ENCODE measurements at regions not wholly inside any gene's neighbourhood (a gene's known extent, or its start where the extent isn't known, plus 50 kb on each side); places are given as distances from the start of the nearest gene placed in this dataset.
"Not testable (repeated sequence)": the region's sequence is repeated elsewhere in the genome, so short reads cannot be mapped to it uniquely, and the experiment has no call there.

DNA sequence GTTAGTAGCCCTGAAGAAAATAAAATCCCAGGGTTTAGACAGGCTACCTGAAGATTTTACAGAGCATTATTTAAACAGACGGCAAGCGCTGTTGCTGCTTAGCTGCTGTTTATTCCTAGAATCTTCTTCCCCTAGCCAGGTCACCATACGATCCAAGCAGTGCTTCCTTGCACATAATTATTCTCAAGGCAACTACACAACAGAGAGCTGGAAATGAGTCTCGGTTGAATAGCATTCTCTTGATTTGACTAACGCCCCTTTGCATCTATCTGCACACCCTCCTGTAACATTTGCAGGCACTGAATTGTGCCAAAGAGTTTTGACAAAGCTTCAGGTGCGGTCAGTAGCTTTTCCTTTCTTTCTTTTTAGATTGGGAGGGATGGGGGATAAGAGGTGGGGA lies 564.4 kb downstream of the TBL1XR1 start:
- DNase-seq (ENCODE audit: low spot score): no peak

GRCh38 chr3:176631165-176631564 lies 566.1 kb downstream of the TBL1XR1 start:
- DNase-seq (ENCODE audit: low spot score): no peak

GRCh38 chr3:176628101-176628639 lies 569.1 kb downstream of the TBL1XR1 start:
- no peak for DNase-seq (ENCODE audit: low spot score)

DNA sequence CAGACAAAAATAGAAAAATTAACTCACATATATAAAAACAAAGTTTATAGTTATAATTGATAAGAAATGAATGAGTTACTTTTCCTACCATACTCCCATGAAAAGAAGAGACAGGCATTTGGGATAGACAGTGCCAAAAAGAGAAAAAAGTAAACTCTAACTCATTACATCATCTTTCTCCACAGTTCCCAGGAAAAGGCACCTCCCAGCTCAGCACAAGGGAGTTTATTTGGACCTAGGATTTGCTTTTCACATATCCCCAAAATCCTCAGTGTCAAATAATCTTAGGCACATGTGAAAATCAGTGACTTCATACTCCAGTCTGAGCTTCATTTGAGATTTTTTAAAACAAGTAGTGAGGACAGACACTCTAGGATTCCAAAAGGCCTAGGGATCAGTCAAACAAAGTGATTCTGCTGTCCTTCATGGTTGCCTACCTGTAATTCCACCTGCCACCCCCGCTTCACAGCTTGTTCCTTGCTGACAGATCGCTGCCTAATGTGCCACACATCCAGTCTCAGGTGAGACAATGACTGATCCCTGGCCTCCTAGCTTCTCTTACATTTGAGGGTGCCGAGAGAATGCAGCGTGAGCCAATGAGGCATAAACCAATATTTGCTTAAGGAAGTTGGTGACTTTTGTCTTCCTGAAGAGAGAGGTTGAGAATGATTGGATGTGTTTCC lies 573.7 kb downstream of the TBL1XR1 start:
- no peak for DNase-seq (ENCODE audit: low spot score)

- DNase-seq (ENCODE audit: low spot score): no peak
Measured at GRCh38 chr3:176619833-176620232, 577.4 kb downstream of the TBL1XR1 start.

DNA sequence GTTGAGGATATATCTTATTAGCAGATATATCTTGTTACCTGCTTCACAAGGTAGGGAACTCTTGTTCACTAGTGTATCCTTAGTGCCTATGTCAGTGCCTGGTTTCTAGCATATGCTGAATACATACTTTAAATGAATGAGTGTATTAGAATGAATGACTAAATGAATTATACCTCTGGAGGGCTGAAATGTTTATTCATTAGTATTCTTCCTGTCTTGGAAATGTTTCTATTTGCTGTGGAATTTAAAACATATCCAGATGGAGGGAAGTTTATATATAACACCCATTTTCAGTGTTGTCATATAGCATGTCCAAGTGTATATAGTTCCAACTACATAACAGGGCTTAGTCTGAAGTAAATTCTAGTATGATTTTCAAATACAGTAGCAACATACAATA lies 581.5 kb downstream of the TBL1XR1 start:
- DNase-seq (ENCODE audit: low spot score): no peak

- DNase-seq (ENCODE audit: low spot score): no peak
Measured at GRCh38 chr3:176611703-176612102, 585.6 kb downstream of the TBL1XR1 start.

DNA sequence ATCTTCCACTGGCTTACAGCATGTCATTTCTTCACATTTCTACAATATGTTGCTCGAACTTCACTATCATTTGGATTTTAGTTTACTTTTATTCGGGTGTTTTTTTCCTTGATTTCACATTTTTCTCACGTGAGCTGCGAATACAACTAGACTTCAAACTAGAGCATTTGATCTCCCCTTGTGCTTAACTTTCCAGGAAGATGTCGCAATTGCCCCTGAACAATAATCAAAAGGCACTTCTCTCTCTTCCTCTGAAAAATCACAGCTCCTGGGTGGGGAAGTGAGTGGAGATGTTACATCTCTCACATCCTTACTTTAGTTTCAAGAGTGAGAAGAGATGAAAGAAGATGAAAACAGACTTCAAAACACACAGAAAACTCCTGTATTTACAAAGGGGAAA lies 587.9 kb downstream of the TBL1XR1 start:
- no peak for DNase-seq (ENCODE audit: low spot score)

DNA sequence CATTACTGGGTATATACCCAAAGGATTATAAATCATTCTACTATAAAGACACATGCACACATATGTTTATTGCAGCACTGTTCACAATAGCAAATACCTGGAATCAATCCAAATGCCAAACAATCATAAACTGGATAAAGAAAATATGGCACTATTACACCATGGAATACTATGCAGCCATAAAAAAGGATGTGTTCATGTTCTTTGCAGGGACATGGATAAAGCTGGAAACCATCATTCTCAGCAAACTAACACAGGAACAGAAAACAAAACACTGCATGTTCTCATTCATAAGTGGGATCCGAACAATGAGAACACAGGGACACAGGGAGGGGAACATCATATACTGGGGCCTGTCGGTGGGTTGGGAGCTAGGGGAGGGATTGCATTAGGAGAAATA lies 591.7 kb downstream of the TBL1XR1 start:
- DNase-seq (ENCODE audit: low spot score): not testable (repeated sequence)

GRCh38 chr3:176595307-176595706 lies 602.0 kb downstream of the TBL1XR1 start:
- DNase-seq (ENCODE audit: low spot score): no peak

DNA sequence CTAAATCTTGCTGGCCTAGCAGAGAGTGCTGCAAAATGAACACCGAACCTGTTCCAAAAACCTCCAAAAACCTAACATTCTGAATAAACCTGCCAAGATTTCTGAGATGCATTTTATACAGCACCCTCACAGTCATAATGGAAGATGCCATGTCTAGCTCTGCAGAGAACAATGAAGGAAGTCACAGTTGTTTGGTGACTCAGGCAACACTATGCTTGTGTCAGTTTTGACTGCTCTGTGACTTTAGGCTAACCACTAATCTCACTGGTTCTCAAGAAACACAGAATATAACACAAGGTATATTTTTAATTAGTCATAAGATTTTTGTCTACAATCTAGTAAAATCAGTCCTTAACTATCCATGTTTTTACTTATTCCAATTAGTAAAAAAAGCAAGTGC lies 606.6 kb downstream of the TBL1XR1 start:
- no peak for DNase-seq (ENCODE audit: low spot score)

DNA sequence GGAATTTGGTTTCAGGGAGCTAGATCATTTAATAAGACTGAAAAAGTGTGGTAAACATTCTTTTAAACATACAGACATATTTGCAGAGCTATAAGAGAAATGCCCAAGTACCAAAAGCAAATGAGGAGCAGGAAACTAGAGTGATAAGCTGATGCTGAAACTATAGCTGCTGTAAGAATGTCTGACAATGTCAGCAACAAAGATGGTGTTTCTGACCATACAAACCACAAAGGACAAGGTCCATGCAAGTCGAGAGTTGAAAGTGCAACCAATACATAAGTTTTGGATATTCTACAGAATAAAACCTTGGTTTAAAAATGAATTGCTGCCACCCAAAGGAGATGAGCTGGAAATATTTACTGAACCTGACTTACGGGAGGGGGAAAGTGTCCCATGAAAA lies 610.2 kb downstream of the TBL1XR1 start:
- DNase-seq (ENCODE audit: low spot score): no peak

GRCh38 chr3:176584413-176585176 lies 612.7 kb downstream of the TBL1XR1 start:
- no peak for DNase-seq (ENCODE audit: low spot score)

DNA sequence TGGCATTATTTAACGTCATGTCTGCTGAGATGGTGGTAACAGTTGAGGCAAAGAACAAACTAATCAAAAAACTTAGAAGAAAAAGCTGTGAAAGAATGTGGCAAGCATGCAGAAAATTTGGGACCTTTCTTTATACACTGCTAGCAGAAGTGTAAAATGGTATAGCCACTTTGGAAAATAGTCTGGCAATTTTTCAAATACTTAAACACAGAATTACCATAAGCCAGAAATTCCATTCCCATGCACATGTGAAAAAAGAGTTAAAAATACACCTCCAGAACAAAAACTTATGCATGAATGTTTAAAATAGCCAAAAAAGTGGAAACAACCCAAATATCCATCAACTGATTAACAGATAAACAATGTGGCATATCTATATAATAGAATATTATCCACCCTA lies 613.3 kb downstream of the TBL1XR1 start:
- DNase-seq (ENCODE audit: low spot score): no peak

DNA sequence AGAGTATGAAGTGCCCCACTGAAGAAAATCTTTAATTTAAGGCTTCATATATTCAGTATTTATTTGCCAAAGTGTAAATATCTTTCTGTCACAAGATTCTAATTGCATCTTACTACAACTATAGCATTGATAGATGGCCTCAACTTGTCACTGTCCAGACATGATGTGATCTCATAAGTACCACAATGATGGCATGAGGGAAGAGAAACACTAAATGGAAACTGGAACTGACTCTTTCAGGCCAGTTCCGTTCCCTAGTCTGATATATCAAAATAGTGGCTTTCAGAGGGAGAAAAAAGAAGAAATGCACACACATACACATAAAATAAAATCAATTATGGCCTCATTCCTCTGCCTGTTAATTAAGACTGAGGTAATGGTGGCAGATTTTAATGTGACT lies 615.7 kb downstream of the TBL1XR1 start:
- no peak for DNase-seq (ENCODE audit: low spot score)

DNA sequence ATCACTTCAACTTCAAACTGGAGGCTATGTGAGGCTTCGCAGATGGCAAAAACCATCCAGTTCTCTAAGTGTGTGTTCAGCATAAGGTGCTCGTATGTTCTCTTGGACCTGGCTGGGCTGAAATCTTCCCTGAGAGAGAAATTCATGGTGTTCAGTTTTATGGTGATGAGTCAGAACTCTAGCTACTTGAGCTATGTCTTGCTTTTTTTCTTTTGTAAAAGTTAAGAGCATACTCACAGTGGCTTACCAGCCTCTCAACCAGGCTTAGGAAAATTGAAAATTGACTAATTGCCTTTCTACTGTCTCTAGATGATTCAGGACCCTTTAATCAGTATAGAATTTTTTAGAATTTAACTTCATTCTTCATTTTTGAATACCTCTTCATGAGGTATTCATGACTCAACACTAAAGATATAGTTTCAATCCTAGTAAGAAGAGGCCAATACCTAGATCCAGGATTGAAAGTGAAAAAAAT lies 617.5 kb downstream of the TBL1XR1 start:
- no peak for DNase-seq (ENCODE audit: low spot score)

DNA sequence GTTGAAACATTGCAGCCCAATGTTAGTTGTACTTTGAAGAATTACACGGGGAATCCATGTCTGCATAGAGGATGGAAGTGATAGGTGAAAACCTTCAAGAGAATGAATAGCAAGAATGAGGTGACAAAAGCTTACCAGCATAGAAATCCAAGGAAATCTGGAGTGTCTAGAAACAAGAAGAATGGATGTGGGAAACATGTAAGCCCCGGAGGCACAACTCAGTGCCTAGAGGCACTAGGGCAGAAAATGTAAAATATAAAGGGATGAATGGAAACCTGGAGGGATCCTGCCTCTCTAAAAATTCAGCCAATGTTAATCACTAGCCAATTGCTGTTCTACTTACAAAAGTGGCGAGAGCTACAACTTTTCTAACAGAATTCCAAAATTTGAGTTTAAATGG lies 619.0 kb downstream of the TBL1XR1 start:
- no peak for DNase-seq (ENCODE audit: low spot score)

- no peak for DNase-seq (ENCODE audit: low spot score)
Measured at GRCh38 chr3:176577447-176577846, 619.8 kb downstream of the TBL1XR1 start.

DNA sequence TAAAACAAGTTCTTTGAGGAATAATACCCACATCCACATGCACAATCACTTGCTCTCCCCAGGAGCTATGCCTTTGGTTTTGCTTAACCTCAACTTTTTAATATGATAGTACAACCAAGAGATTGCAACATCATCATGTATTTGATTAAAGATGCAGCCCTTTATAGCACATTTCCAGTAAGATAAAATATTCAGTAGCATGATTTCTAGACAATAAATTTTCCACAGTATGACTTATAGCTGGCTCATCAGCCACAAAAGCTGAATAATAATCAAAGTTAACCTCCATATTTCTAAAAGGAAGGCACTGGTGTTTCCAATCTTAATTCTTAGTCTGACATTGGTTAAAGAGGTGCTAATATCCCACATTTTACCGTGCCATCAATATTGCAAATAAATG lies 622.5 kb downstream of the TBL1XR1 start:
- no peak for DNase-seq (ENCODE audit: low spot score)

DNA sequence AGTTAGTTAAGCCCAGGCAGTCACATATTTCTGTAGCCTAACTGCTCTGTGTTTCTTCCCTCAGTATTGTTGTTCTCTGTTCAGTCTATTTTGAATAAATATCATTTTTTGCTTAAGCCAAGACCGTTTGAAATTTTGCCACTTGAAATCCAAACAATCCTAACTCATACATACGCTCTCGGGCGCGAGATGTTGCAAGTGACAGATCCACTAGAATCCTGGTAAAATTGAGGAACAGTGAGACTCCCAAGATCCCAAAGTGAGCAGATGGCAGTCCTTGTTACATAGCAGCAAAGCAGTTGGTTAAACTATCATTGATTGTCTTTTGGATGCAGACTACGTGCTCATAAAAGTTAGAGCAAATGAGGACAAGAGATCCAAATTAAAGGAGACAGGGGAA lies 625.4 kb downstream of the TBL1XR1 start:
- DNase-seq (ENCODE audit: low spot score): no peak

GRCh38 chr3:176570992-176571391 lies 626.3 kb downstream of the TBL1XR1 start:
- DNase-seq (ENCODE audit: low spot score): peak; percentile 83

GRCh38 chr3:176568189-176568588 lies 629.1 kb downstream of the TBL1XR1 start:
- DNase-seq (ENCODE audit: low spot score): no peak

- no peak for DNase-seq (ENCODE audit: low spot score)
Measured at GRCh38 chr3:176566757-176567156, 630.5 kb downstream of the TBL1XR1 start.

Data from SK-N-DZ (cell line).